Mesodermal cell (in vitro differentiated cells): ENCODE measurements at regions not wholly inside any gene's neighbourhood (a gene's known extent, or its start where the extent isn't known, plus 50 kb on each side); places are given as distances from the start of the nearest gene placed in this dataset.

Experiments
- H3K27ac ChIP-seq: 2 replicates; pipeline ENCODE4 v1.7.0; 2013; ENCODE audit warnings: mild to moderate bottlenecking, low read depth, low read length, moderate library complexity; ENCODE audit not compliant: severe bottlenecking
- H3K36me3 ChIP-seq: 2 replicates; pipeline ENCODE4 v1.7.1; 2013; ENCODE audit warnings: mild to moderate bottlenecking, low read length, moderate library complexity; ENCODE audit not compliant: control insufficient read depth, insufficient read depth
- H3K4me1 ChIP-seq: one replicate; pipeline ENCODE4 v1.7.1; 2013; ENCODE audit warnings: mild to moderate bottlenecking, low read length; ENCODE audit not compliant: insufficient read depth, control insufficient read depth, poor library complexity, severe bottlenecking
- H3K4me3 ChIP-seq: 2 replicates; pipeline ENCODE4 v1.7.0; 2013; ENCODE audit warnings: low read length, control low read depth, mild to moderate bottlenecking; ENCODE audit not compliant: insufficient read depth, poor library complexity, severe bottlenecking; ENCODE audit errors: extremely low read depth
- H3K9me3 ChIP-seq: 2 replicates; pipeline ENCODE4 v1.7.1; 2013; ENCODE audit warnings: mild to moderate bottlenecking, low read length, moderate library complexity; ENCODE audit not compliant: control insufficient read depth
- WGBS, 2 experiments: methylation state at CpG; one replicate each; pipeline ENCODE4 v1.1.5; 2013; ENCODE audit warnings: missing lambda C conversion rate in 2 of 2; ENCODE audit not compliant: insufficient coverage in 2 of 2; 5-methylcytosine and 5-hydroxymethylcytosine counted together

DNA sequence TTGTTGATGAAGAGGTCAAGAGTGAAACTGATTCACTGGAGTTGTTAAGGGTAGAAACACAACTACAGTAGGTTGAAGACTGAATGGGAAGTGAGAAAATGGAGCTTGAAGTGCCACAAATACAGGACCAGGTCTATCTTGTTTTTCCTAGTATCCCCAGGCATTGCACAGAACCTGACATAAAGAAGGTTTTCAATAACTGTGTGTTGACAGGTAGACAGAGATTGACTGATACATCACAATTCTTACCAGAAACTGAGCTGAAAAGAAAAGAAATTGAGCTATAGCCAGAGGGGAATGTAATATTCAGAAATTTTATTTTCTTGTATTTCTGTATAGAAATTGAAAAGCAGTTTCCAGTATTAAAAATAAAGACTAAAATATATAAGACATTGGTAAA is 767.7 kb downstream of the PCDH17 start:
- Histone ChIP-seq H3K27ac (no peak overlapping the region), H3K9me3 (peaks cover 5% of the 10 kb centered on the region)

DNA sequence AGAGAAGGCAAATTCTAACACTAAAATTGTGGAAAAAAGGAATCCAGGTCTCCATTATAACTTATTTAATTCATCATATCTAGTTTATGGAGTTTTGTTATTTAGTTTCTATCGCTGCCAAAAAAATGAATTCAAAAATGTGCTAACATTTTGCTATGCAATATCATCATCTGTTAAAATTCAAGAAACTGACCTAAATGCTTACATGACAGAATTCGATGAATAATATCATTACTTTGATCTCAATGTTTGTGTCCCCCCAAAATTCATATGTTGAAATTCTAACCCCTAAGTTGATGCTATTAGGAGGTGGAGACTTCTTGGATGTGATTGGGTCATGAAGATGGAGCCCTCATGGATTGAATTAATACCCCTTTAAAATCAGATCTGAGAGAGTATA is 775.0 kb downstream of the PCDH17 start:
- Histone ChIP-seq H3K4me3 (no peak overlapping the region), H3K36me3 (no peaks in the 10 kb centered on the region), H3K9me3 (no peaks in the 10 kb centered on the region), H3K27ac (no peak overlapping the region), H3K4me1 (no peaks in the 10 kb centered on the region)
- WGBS, 2 experiments, result 80% methylated on average over 1 of the region's 2 CpGs; no CpG with 5 or more reads in 1 of the 2 experiments

More for the DNA sequence above, 767.7 kb downstream of the PCDH17 start:
- Histone ChIP-seq H3K4me3 (no peak overlapping the region), H3K4me1 (no peaks in the 10 kb centered on the region), H3K36me3 (no peaks in the 10 kb centered on the region)

DNA sequence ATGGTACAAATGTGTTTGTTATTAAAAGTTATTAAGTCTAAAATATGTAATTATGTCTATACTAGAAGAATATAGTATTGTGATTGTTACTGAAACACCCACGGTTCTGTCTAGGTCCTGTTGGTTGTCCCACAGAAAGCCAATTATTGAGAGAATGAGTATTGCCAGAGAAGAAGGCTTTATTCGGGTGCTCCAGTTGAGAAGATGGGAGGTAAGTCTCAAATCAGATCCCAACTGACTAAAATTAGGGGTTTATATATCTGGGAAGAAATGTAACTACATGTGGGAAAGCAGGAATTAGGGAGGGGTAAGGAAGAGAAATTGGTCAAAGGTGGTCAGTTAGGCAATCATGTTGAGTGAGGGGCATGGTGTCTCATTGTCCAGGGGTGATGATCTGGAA is 798.4 kb downstream of the PCDH17 start:
- Histone ChIP-seq H3K36me3 (no peaks in the 10 kb centered on the region), H3K4me3 (no peak overlapping the region), H3K9me3 (peaks cover 14% of the 10 kb centered on the region), H3K27ac (no peak overlapping the region), H3K4me1 (no peaks in the 10 kb centered on the region)
- 86% methylated on average over 1 to 2 of the region's 2 CpGs for WGBS, 2 experiments

DNA sequence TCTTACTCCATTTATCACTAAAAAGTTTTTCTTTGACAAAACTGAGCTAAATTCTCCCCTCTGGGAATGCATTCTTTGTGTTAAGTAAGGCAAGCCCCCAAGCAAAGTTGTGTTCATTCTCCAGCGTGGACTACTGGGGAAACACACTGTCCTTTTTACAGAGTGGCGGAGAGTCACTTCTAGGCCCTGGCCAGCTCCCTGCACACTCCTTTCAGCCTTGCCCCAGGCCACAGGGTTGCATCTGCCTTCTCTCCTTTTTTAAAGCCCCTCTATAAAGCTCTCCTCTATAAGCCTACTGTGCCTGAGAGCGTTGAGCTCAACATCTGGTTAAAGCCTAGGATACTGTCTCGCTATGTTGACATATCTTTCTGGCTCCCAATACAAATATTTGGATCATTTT is 803.4 kb downstream of the PCDH17 start:
- peaks cover 3% of the 10 kb centered on the region for H3K9me3 ChIP-seq
- H3K27ac ChIP-seq, result no peak overlapping the region
- H3K36me3 ChIP-seq, result no peaks in the 10 kb centered on the region
- H3K4me3 ChIP-seq, result no peak overlapping the region
- 92% methylated on average over 2 of the region's 4 CpGs for WGBS, 2 experiments
- H3K4me1 ChIP-seq, result no peaks in the 10 kb centered on the region

DNA sequence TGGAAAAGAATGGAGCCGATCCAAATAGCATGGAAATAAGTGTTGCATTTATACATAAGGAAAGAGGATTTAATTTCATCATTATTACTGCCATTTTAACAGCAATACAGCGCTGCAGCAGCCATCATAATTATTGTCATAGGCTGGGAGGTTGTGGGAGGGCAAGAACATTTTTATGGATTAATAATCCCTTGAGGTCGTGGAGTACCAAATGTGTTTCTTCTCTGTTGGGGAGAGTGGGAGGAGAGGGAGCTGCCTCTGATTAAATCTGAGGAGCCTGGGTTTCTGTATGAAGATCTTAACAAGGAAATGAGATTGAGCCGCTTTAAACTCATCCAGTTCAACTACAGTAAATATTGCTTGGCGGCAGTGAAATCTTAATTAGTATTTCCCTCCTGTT is 805.9 kb downstream of the PCDH17 start:
- no peaks in the 10 kb centered on the region for H3K9me3 ChIP-seq
- no peak overlapping the region for H3K27ac ChIP-seq
- no peaks in the 10 kb centered on the region for H3K4me1 ChIP-seq
- H3K4me3 ChIP-seq, result no peak overlapping the region
- 77 to 89% methylated on average over 2 of the region's 5 CpGs for WGBS, 2 experiments
- no peaks in the 10 kb centered on the region for H3K36me3 ChIP-seq

DNA sequence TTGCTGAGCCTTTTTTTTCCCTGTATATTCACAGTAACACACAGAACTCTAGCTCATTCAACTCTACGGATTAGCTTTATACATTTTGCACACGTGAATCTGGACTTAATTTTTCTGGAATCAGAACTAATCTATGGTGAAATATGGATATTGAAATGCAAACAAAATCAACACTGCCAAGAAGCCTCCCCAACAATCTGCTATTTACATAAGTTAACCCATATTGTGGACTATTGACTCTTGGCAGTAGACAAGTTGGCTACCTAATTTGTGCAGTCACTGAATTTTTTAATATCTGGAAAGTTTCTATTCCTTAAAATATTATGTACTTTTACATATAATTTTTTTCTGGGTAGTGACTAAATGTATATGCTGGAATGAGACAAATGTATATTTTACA is 815.4 kb downstream of the PCDH17 start:
- no peaks in the 10 kb centered on the region for H3K9me3 ChIP-seq
- WGBS, 2 experiments, result no CpG with 5 or more reads among the region's 2 CpGs
- peaks cover 3% of the 10 kb centered on the region for H3K4me1 ChIP-seq
- no peak overlapping the region for H3K27ac ChIP-seq
- no peaks in the 10 kb centered on the region for H3K36me3 ChIP-seq
- no peak overlapping the region for H3K4me3 ChIP-seq

DNA sequence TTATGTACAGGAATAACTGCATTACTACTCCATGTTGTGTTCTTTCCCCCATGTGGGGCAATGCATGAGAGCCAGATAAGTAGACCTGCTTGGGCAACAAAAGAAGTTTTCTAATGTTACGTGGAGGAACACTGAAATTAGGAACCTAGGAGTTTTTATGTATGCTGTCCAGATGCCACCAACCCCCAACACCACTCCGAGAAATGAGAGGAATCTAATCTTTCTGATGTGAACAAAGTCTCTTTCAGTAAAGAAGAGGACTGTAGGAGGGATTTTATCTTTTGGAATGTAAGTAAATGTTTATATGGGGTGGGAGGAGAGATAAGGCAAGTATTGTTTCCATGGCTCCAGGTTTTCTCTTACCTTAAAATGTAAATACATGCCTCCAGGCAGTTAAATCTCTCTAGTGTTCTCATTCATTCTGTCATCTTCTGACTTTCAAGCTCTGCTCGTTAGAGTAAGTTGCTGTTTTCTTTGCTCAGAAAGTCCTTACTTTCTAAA is 820.6 kb downstream of the PCDH17 start:
- peak overlapping the region; percentile 50 for H3K27ac ChIP-seq
- H3K36me3 ChIP-seq, result no peaks in the 10 kb centered on the region
- WGBS, 2 experiments, result no CpG with 5 or more reads among the region's 3 CpGs
- no peaks in the 10 kb centered on the region for H3K9me3 ChIP-seq
- H3K4me1 ChIP-seq, result peaks cover 4% of the 10 kb centered on the region
- H3K4me3 ChIP-seq, result no peak overlapping the region

DNA sequence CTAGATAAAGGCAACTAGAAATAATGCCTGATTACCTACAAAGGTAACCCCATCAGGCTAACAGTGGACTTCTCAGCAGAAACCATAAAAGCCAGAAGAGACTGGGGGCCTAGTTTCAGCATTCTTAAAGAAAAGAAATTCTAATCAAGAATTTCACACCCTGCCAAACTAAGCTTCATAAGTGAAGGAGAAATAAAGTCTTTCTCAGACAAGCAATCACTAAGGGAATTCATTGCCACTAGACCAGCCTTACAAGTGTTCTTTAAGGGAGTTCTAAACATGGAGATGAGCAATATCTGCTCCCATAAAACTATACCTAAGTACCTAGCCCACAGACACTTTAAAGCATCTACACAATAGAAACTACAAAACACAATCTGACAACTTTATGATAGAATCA is 823.5 kb downstream of the PCDH17 start:
- no peaks in the 10 kb centered on the region for H3K9me3 ChIP-seq
- no peak overlapping the region for H3K4me3 ChIP-seq
- peaks cover 4% of the 10 kb centered on the region for H3K4me1 ChIP-seq
- no peaks in the 10 kb centered on the region for H3K36me3 ChIP-seq
- no peak overlapping the region for H3K27ac ChIP-seq

DNA sequence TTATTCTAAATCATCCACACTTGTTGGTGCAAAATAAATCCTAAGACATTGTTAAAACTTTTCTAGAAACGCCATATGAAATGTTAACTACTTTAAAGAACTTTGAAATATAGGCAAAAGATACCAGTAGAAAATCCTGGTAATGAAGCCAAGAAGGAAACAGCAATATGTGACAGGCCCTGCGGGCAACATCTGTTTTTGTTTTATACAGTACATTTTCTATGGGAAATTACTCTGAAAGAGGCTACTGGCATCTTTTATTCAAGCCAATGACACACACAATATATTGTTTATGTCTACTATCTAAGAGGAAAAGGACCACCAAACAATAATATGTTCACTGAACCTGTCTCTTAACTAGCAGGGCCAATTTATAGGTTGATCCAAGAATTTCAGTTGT is 829.7 kb downstream of the PCDH17 start:
- H3K27ac ChIP-seq, result no peak overlapping the region
- H3K4me1 ChIP-seq, result no peaks in the 10 kb centered on the region
- H3K36me3 ChIP-seq, result no peaks in the 10 kb centered on the region
- no peaks in the 10 kb centered on the region for H3K9me3 ChIP-seq
- no peak overlapping the region for H3K4me3 ChIP-seq
- no CpG with 5 or more reads among the region's 2 CpGs for WGBS, 2 experiments

DNA sequence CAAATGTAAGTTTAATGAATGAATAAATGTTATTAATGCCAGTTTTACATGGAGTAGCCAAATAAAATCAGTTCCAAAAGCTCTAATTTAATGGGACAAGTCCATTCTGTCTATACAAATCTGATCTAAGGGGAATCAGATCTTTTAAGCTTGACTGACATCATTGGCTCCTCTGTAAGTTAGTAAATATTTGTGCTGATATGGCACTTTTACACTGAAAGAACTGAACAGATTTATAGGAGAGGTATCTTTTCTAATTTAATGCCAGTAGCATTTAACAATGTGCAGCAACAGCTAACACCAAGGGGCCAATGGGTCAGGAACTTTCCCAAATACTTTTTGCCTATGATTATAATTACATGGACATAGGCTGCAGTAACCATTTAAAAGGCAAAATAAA is 832.3 kb downstream of the PCDH17 start:
- H3K36me3 ChIP-seq, result no peaks in the 10 kb centered on the region
- H3K9me3 ChIP-seq, result no peaks in the 10 kb centered on the region
- no peak overlapping the region for H3K27ac ChIP-seq
- no peak overlapping the region for H3K4me3 ChIP-seq
- H3K4me1 ChIP-seq, result no peaks in the 10 kb centered on the region

DNA sequence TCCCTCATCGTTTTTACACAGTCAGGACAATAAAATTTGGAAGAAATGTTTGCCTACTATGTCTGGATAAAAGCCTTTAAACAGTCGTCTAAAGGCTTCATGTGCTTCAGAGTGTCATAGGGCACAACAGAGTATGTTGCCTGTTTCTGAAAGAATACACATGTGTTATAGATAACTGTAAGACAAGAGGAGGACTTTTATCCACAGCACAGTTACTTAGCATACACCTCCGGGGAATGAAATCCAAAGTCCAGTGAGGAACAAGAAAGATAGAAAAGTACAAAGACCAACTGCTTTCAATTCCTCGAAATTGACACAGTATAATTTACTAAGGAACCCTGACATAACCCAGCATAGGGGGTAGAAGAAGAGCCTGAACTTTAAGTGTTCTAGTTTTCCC is 835.6 kb downstream of the PCDH17 start:
- 87 to 94% methylated on average over 2 of the region's 4 CpGs for WGBS, 2 experiments
- Histone ChIP-seq H3K27ac (no peak overlapping the region), H3K9me3 (no peaks in the 10 kb centered on the region), H3K4me3 (no peak overlapping the region), H3K36me3 (no peaks in the 10 kb centered on the region), H3K4me1 (no peaks in the 10 kb centered on the region)

DNA sequence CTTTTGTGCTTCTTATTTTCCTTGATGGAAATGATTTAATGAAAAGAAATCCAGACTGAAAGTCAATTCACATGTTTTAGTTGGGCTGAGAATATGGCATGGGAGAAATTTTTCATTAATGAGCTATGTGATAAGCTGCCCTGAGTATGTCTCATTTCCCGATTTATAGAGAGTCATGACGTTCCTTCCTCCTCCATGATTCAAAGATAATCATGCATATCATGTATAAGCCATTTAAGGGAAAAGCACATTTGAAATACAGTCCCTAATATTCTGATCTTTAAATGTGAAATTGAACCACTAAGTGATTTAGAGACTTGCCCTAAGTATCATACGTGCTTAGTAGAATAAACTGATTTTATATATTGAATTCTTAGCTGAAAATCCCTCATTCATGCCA is 840.9 kb downstream of the PCDH17 start:
- Histone ChIP-seq H3K9me3 (no peaks in the 10 kb centered on the region), H3K4me3 (no peak overlapping the region), H3K4me1 (no peaks in the 10 kb centered on the region), H3K27ac (no peak overlapping the region), H3K36me3 (no peaks in the 10 kb centered on the region)
- no CpG with 5 or more reads among the region's 3 CpGs for WGBS, 2 experiments
